ENCODE measurements at regions not wholly inside any gene's neighbourhood (a gene's known extent, or its start where the extent isn't known, plus 50 kb on each side); places are given as distances from the start of the nearest gene placed in this dataset.

GRCh38 chr6:152904678-152905077 lies 78.2 kb downstream of the FBXO5 start:
- H3K9me3 ChIP-seq: no peaks in the 10 kb centered on the region
- no peak overlapping the region for H3K27ac ChIP-seq
- no peak for DNase-seq
- H3K4me1 ChIP-seq: no peaks in the 10 kb centered on the region
- intact Hi-C loops (cut with DNase I): no loop called here
- H3K27me3 ChIP-seq: no peaks in the 10 kb centered on the region
- no peaks in the 10 kb centered on the region for H3K36me3 ChIP-seq
- TF ChIP-seq POLR2A (IDR thresholded peaks at IDR 0.05) (no peak), CTCF (IDR thresholded peaks at IDR 0.05) (no peak)
- no peak overlapping the region for H3K4me3 ChIP-seq

GRCh38 chr6:152905551-152906299 lies 77.1 kb downstream of the FBXO5 start:
- Histone ChIP-seq H3K4me3 (no peak overlapping the region), H3K4me1 (no peaks in the 10 kb centered on the region), H3K36me3 (no peaks in the 10 kb centered on the region), H3K9me3 (no peaks in the 10 kb centered on the region), H3K27ac (no peak overlapping the region), H3K27me3 (no peaks in the 10 kb centered on the region)
- no peak for DNase-seq
- 50 to 55% methylated on average over 2 of the region's 2 CpGs for WGBS, 2 donors
- intact Hi-C loops (cut with DNase I): no loop called here
- TF ChIP-seq POLR2A (IDR thresholded peaks at IDR 0.05) (no peak), CTCF (IDR thresholded peaks at IDR 0.05) (no peak)

GRCh38 chr6:152909241-152909640 lies 73.6 kb downstream of the FBXO5 start:
- Histone ChIP-seq H3K4me1 (no peaks in the 10 kb centered on the region), H3K4me3 (no peak overlapping the region), H3K27ac (no peak overlapping the region), H3K36me3 (no peaks in the 10 kb centered on the region), H3K9me3 (no peaks in the 10 kb centered on the region), H3K27me3 (no peaks in the 10 kb centered on the region)
- intact Hi-C loops (cut with DNase I): no loop called here
- WGBS, 2 donors: 79 to 85% methylated on average over 2 of the region's 2 CpGs
- no peak for DNase-seq
- TF ChIP-seq POLR2A (IDR thresholded peaks at IDR 0.05) (no peak), CTCF (IDR thresholded peaks at IDR 0.05) (no peak)

GRCh38 chr6:152916035-152916434 lies 66.8 kb downstream of the FBXO5 start:
- no peak for DNase-seq
- intact Hi-C loops (cut with DNase I): no loop called here
- H3K27me3 ChIP-seq: no peaks in the 10 kb centered on the region
- H3K27ac ChIP-seq: no peak overlapping the region
- 14 to 25% methylated on average over 1 of the region's 1 CpG for WGBS, 2 donors
- H3K4me1 ChIP-seq: no peaks in the 10 kb centered on the region
- no peaks in the 10 kb centered on the region for H3K9me3 ChIP-seq
- TF ChIP-seq CTCF (IDR thresholded peaks at IDR 0.05) (no peak), POLR2A (IDR thresholded peaks at IDR 0.05) (no peak)
- H3K36me3 ChIP-seq: no peaks in the 10 kb centered on the region
- H3K4me3 ChIP-seq: no peak overlapping the region

GRCh38 chr6:152918991-152919390 lies 63.9 kb downstream of the FBXO5 start:
- H3K4me1 ChIP-seq: no peaks in the 10 kb centered on the region
- H3K27ac ChIP-seq: no peak overlapping the region
- intact Hi-C loops (cut with DNase I): no loop called here
- WGBS, 2 donors: 55 to 67% methylated on average over 3 of the region's 3 CpGs
- H3K4me3 ChIP-seq: no peak overlapping the region
- no peaks in the 10 kb centered on the region for H3K27me3 ChIP-seq
- no peaks in the 10 kb centered on the region for H3K9me3 ChIP-seq
- H3K36me3 ChIP-seq: no peaks in the 10 kb centered on the region
- TF ChIP-seq CTCF (IDR thresholded peaks at IDR 0.05) (no peak), POLR2A (IDR thresholded peaks at IDR 0.05) (no peak)
- no peak for DNase-seq
